ENCODE measurements at regions not wholly inside any gene's neighbourhood (a gene's known extent, or its start where the extent isn't known, plus 50 kb on each side); places are given as distances from the start of the nearest gene placed in this dataset.
"Not testable (repeated sequence)": the region's sequence is repeated elsewhere in the genome, so short reads cannot be mapped to it uniquely, and the experiment has no call there.

DNA sequence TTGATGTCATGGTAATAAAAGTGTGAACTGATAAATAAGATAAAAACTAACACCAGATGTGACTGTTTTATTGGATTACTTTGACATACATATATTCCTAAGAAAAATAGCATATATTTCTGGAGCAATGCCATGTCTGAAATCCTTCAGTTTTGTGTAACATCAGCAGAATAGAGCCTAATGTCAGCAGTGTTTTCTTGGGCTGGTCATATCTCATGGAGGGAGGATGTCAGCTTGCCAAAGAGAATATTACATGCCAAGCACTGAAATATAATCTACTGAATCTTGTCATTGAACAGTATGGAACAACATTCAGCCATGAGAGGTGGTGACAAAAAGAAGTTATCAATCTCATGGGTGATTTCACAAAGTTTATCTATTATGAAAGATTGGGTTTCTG is 220.3 kb downstream of the KLHL28 start:
- H3K27ac ChIP-seq (ENCODE audit: low read depth in 1 of 2, low read length in 1 of 2): no peak overlapping the region
- no peak overlapping the region for H3K9ac ChIP-seq (ENCODE audit: insufficient read depth in 1 of 2, low read length in 2 of 2)
- peaks cover 0 to 3% (median 0%) of the 10 kb centered on the region in 4 donors for H3K9me3 ChIP-seq (ENCODE audit: control insufficient read depth in 4 of 4, insufficient read depth in 3 of 4, low read length in 3 of 4)
- TF ChIP-seq, protein P1, sequence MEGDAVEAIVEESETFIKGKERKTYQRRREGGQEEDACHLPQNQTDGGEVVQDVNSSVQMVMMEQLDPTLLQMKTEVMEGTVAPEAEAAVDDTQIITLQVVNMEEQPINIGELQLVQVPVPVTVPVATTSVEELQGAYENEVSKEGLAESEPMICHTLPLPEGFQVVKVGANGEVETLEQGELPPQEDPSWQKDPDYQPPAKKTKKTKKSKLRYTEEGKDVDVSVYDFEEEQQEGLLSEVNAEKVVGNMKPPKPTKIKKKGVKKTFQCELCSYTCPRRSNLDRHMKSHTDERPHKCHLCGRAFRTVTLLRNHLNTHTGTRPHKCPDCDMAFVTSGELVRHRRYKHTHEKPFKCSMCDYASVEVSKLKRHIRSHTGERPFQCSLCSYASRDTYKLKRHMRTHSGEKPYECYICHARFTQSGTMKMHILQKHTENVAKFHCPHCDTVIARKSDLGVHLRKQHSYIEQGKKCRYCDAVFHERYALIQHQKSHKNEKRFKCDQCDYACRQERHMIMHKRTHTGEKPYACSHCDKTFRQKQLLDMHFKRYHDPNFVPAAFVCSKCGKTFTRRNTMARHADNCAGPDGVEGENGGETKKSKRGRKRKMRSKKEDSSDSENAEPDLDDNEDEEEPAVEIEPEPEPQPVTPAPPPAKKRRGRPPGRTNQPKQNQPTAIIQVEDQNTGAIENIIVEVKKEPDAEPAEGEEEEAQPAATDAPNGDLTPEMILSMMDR (IDR thresholded peaks at IDR 0.05; ENCODE audit: control extremely low read depth, extremely low read depth): no peak
- no peak overlapping the region for H3K4me3 ChIP-seq
- peaks cover 0 to 5% (median 0%) of the 10 kb centered on the region in 5 donors for H3K4me1 ChIP-seq (ENCODE audit: control insufficient read depth in 5 of 5, insufficient read depth in 5 of 5, low read length in 5 of 5)
- ATAC-seq (ENCODE audit: insufficient read depth, low FRiP score) (no peak), DNase-seq (peak in 1 of 3 donors; percentile 24)
- no peaks in the 10 kb centered on the region for H3K36me3 ChIP-seq (ENCODE audit: control insufficient read depth in 4 of 4, insufficient read depth in 4 of 4, low read length in 4 of 4)
- H3K27me3 ChIP-seq (ENCODE audit: control insufficient read depth in 3 of 3, insufficient read depth in 3 of 3, low read length in 2 of 3): no peaks in the 10 kb centered on the region

DNA sequence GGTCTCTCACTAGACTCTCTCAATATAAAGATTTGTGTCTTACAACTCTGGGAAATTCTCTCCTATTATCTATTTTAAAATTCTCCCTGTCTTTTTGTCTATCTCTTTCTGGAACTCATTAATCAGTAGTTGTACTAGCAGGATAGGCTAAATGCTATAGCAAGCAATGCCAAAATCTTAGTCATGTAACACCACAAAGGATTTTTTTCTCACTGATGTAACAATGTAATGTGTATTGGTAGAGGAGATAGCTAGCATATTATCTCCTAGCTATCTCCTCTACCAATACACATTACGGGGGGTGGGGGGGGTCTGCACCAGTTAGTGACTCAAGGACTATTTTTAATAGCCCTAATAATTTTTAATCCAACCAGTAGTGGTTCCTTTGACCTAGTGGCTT is 225.4 kb downstream of the KLHL28 start:
- no peaks in the 10 kb centered on the region for H3K9me3 ChIP-seq (ENCODE audit: control insufficient read depth in 4 of 4, insufficient read depth in 3 of 4, low read length in 3 of 4)
- no peak overlapping the region for H3K9ac ChIP-seq (ENCODE audit: insufficient read depth in 1 of 2, low read length in 2 of 2)
- peaks cover 0 to 11% (median 0%) of the 10 kb centered on the region in 5 donors for H3K4me1 ChIP-seq (ENCODE audit: control insufficient read depth in 5 of 5, insufficient read depth in 5 of 5, low read length in 5 of 5)
- DNase-seq (no peak), ATAC-seq (ENCODE audit: insufficient read depth, low FRiP score) (no peak)
- TF ChIP-seq, protein P1 (IDR thresholded peaks at IDR 0.05; ENCODE audit: control extremely low read depth, extremely low read depth): no peak
- no peaks in the 10 kb centered on the region for H3K27me3 ChIP-seq (ENCODE audit: control insufficient read depth in 3 of 3, insufficient read depth in 3 of 3, low read length in 2 of 3)
- H3K36me3 ChIP-seq (ENCODE audit: control insufficient read depth in 4 of 4, insufficient read depth in 4 of 4, low read length in 4 of 4): no peaks in the 10 kb centered on the region
- WGBS, 2 donors: 88 to 95% methylated on average over 1 of the region's 1 CpG
- no peak overlapping the region for H3K27ac ChIP-seq (ENCODE audit: low read depth in 1 of 2, low read length in 1 of 2)
- H3K4me3 ChIP-seq: no peak overlapping the region

DNA sequence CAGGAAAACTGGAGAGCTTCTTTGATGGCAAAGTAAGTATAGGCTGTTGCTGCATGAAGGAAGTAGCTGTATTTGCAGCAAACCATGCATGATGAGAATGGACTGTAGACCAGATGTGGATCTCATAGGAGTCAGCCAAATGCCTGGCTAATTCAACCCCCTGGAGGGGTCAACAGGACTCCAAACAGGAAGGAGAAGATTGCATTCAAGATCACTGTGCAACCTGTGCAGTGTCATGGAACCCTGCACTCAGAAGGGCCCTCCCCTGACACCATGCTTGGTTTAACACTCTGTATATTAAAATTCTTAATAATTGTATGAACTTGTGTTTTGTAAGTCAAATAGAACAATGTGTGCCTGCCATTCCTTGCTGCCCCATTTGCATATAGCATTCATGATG is 225.1 kb upstream of the FSCB start:
- Histone ChIP-seq H3K9me3 (ENCODE audit: control insufficient read depth in 4 of 4, insufficient read depth in 3 of 4, low read length in 3 of 4) (no peaks in the 10 kb centered on the region), H3K9ac (ENCODE audit: insufficient read depth in 1 of 2, low read length in 2 of 2) (no peak overlapping the region), H3K36me3 (ENCODE audit: control insufficient read depth in 4 of 4, insufficient read depth in 4 of 4, low read length in 4 of 4) (no peaks in the 10 kb centered on the region), H3K27me3 (ENCODE audit: control insufficient read depth in 3 of 3, insufficient read depth in 3 of 3, low read length in 2 of 3) (no peaks in the 10 kb centered on the region), H3K4me1 (ENCODE audit: control insufficient read depth in 5 of 5, insufficient read depth in 5 of 5, low read length in 5 of 5) (peaks cover 0 to 11% (median 0%) of the 10 kb centered on the region in 5 donors), H3K27ac (ENCODE audit: low read depth in 1 of 2, low read length in 1 of 2) (no peak overlapping the region), H3K4me3 (no peak overlapping the region)
- ATAC-seq (ENCODE audit: insufficient read depth, low FRiP score) (no peak), DNase-seq (no peak)
- TF ChIP-seq, protein P1 (IDR thresholded peaks at IDR 0.05; ENCODE audit: control extremely low read depth, extremely low read depth): no peak

DNA sequence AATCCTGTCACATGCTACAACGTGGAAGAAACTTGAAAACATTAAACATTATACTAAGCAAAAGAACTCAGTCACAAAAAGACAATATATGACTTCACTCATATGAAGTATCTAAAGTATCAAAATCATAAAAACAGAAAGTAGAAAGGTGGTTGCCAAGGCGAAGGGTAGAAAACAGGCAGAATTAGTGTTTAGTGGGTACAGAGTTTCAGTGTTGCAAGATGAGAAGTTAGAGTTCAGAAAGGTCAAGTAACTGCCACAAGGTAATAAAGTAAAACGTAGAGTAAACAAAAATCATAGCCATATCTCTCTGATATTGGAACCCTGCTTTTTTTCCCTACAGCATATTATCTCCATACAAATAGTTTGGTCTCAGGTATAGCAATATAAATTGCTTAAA is 223.8 kb upstream of the FSCB start:
- Histone ChIP-seq H3K4me1 (ENCODE audit: control insufficient read depth in 5 of 5, insufficient read depth in 5 of 5, low read length in 5 of 5) (peaks cover 0 to 14% (median 0%) of the 10 kb centered on the region in 5 donors), H3K27ac (ENCODE audit: low read depth in 1 of 2, low read length in 1 of 2) (no peak overlapping the region), H3K36me3 (ENCODE audit: control insufficient read depth in 4 of 4, insufficient read depth in 4 of 4, low read length in 4 of 4) (no peaks in the 10 kb centered on the region), H3K9ac (ENCODE audit: insufficient read depth in 1 of 2, low read length in 2 of 2) (no peak overlapping the region), H3K27me3 (ENCODE audit: control insufficient read depth in 3 of 3, insufficient read depth in 3 of 3, low read length in 2 of 3) (no peaks in the 10 kb centered on the region), H3K4me3 (no peak overlapping the region), H3K9me3 (ENCODE audit: control insufficient read depth in 4 of 4, insufficient read depth in 3 of 4, low read length in 3 of 4) (no peaks in the 10 kb centered on the region)
- TF ChIP-seq, protein P1 (IDR thresholded peaks at IDR 0.05; ENCODE audit: control extremely low read depth, extremely low read depth): no peak
- ATAC-seq (ENCODE audit: insufficient read depth, low FRiP score) (no peak), DNase-seq (no peak)
- 65 to 81% methylated on average over 3 of the region's 3 CpGs for whole genome bisulfite sequencing, 2 donors

DNA sequence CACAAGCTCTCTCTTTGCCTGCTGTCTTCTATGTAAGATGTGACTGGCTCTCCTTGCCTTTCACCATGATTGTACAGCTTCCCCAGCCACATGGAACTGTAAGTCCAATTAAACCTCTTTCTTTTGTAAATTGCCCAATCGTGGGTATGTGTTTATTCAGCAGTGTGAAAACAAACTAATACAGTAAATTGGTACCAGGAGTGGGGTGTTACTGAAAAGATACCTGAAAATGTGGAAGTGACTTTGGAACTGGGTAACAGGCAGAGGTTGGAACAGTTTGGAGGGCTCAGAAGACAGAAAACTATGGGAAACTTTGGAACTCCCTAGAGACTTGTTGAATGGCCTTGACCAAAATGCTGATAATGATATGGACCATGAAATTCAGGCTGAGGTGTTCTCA is 214.3 kb upstream of the FSCB start:
- Histone ChIP-seq H3K4me1 (ENCODE audit: control insufficient read depth in 5 of 5, insufficient read depth in 5 of 5, low read length in 5 of 5) (peaks cover 0 to 10% (median 0%) of the 10 kb centered on the region in 5 donors), H3K9me3 (ENCODE audit: control insufficient read depth in 4 of 4, insufficient read depth in 3 of 4, low read length in 3 of 4) (peaks cover 0 to 16% (median 8%) of the 10 kb centered on the region in 4 donors)
- H3K9ac ChIP-seq (ENCODE audit: insufficient read depth in 1 of 2, low read length in 2 of 2); H3K27me3 ChIP-seq (ENCODE audit: control insufficient read depth in 3 of 3, insufficient read depth in 3 of 3, low read length in 2 of 3); H3K36me3 ChIP-seq (ENCODE audit: control insufficient read depth in 4 of 4, insufficient read depth in 4 of 4, low read length in 4 of 4); DNase-seq; H3K4me3 ChIP-seq; ATAC-seq (ENCODE audit: insufficient read depth, low FRiP score); H3K27ac ChIP-seq (ENCODE audit: low read depth in 1 of 2, low read length in 1 of 2): not testable (repeated sequence)
- 30 to 60% methylated on average over 1 of the region's 1 CpG for WGBS, 2 donors
